SK-N-SH treated with all-trans-retinoic acid at 6 μM for 48 hours (cell line): ENCODE measurements at regions not wholly inside any gene's neighbourhood (a gene's known extent, or its start where the extent isn't known, plus 50 kb on each side); places are given as distances from the start of the nearest gene placed in this dataset.

ENCODE experiments used
- ARNTL ChIP-seq: fragments of 450-650 bp; formaldehyde crosslinking; IDR thresholded peaks from 2 replicates; pipeline ENCODE4 v1.5.0; 2020; ENCODE audit warnings: low read depth, mild to moderate bottlenecking, moderate library complexity, borderline replicate concordance
- CSDC2 ChIP-seq: fragments of 250-450 bp; sonication (Bioruptor Pico); IDR thresholded peaks from 2 replicates; pipeline ENCODE4 v1.5.0; 2020; ENCODE audit warnings: mild to moderate bottlenecking, moderate library complexity
- ESRRG ChIP-seq: fragments of 250-450 bp; sonication (Bioruptor Pico); IDR thresholded peaks from 2 replicates; pipeline ENCODE4 v1.6.1; 2021; ENCODE audit warnings: mild to moderate bottlenecking
- RARB ChIP-seq: fragments of 250-450 bp; sonication (Bioruptor Pico); IDR thresholded peaks from 2 replicates; pipeline ENCODE4 v1.8.0; 2021; ENCODE audit warnings: mild to moderate bottlenecking, moderate library complexity
- TCF4 ChIP-seq: fragments of 250-450 bp; sonication (Bioruptor Pico); IDR thresholded peaks from 2 replicates; pipeline ENCODE4 v1.8.0; 2021; ENCODE audit warnings: mild to moderate bottlenecking, moderate library complexity, borderline replicate concordance
- TOX ChIP-seq: fragments of 250-450 bp; sonication (Bioruptor Pico); IDR thresholded peaks from 2 replicates; pipeline ENCODE4 v1.8.0; 2021; ENCODE audit warnings: mild to moderate bottlenecking, moderate library complexity, borderline replicate concordance
- ZC3H10 ChIP-seq: fragments of 250-450 bp; sonication (Bioruptor Pico); IDR thresholded peaks from 2 replicates; pipeline ENCODE4 v1.5.1; 2021; ENCODE audit warnings: mild to moderate bottlenecking, moderate library complexity
- ZFP3 ChIP-seq: fragments of 250-450 bp; sonication (Bioruptor Pico); IDR thresholded peaks from 2 replicates; pipeline ENCODE4 v1.5.0; 2020; ENCODE audit warnings: mild to moderate bottlenecking, moderate library complexity
- ZFP30 ChIP-seq: fragments of 450-650 bp; formaldehyde crosslinking; IDR thresholded peaks from 2 replicates; pipeline ENCODE4 v1.5.0; 2022; ENCODE audit warnings: mild to moderate bottlenecking, moderate library complexity
- TF ChIP-seq, protein P1 (sequence below): fragments of 250-450 bp; sonication (Bioruptor Pico); IDR thresholded peaks from 2 replicates; pipeline ENCODE4 v1.5.1; 2020; ENCODE audit warnings: low read depth, mild to moderate bottlenecking, moderate library complexity
- TF ChIP-seq, protein P2 (sequence below): fragments of 250-450 bp; sonication (Bioruptor Pico); IDR thresholded peaks from 2 replicates; pipeline ENCODE4 v1.8.0; 2020; ENCODE audit warnings: mild to moderate bottlenecking, moderate library complexity, borderline replicate concordance

DNA sequence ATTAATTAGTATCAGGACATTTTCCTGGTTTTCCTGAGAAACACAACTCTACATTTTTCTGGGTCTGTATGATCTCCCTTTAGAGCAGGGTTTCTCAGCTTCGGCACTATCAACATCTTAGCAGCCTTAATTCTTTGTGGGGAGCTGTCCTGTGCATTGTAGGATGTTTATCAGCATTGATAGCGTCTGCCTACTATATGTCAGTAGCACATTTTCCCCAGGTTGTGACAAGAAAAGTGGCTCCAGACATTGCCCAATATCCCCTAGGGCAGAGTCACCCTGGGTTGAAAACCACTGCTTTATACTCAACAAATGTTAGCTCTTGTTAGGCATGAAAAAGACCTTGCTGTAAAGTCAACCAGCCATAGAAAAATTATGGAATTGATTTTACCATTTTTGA is 195.1 kb upstream of the FMN2 start:
- TF ChIP-seq ARNTL (no peak), RARB (no peak), ZFP3 (CRISPR knock-in tag) (no peak), ZFP30 (CRISPR knock-in tag) (no peak), TCF4 (no peak), TOX (CRISPR knock-in tag) (no peak), ZC3H10 (CRISPR knock-in tag) (no peak), CSDC2 (CRISPR knock-in tag) (no peak), ESRRG (CRISPR knock-in tag) (no peak)
- TF ChIP-seq, protein P1, sequence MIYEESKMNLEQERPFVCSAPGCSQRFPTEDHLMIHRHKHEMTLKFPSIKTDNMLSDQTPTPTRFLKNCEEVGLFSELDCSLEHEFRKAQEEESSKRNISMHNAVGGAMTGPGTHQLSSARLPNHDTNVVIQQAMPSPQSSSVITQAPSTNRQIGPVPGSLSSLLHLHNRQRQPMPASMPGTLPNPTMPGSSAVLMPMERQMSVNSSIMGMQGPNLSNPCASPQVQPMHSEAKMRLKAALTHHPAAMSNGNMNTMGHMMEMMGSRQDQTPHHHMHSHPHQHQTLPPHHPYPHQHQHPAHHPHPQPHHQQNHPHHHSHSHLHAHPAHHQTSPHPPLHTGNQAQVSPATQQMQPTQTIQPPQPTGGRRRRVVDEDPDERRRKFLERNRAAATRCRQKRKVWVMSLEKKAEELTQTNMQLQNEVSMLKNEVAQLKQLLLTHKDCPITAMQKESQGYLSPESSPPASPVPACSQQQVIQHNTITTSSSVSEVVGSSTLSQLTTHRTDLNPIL (CRISPR knock-in tag): no peak
- TF ChIP-seq, protein P2, sequence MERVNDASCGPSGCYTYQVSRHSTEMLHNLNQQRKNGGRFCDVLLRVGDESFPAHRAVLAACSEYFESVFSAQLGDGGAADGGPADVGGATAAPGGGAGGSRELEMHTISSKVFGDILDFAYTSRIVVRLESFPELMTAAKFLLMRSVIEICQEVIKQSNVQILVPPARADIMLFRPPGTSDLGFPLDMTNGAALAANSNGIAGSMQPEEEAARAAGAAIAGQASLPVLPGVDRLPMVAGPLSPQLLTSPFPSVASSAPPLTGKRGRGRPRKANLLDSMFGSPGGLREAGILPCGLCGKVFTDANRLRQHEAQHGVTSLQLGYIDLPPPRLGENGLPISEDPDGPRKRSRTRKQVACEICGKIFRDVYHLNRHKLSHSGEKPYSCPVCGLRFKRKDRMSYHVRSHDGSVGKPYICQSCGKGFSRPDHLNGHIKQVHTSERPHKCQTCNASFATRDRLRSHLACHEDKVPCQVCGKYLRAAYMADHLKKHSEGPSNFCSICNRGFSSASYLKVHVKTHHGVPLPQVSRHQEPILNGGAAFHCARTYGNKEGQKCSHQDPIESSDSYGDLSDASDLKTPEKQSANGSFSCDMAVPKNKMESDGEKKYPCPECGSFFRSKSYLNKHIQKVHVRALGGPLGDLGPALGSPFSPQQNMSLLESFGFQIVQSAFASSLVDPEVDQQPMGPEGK (CRISPR knock-in tag): no peak
